H1 (cell line): ENCODE measurements at regions not wholly inside any gene's neighbourhood (a gene's known extent, or its start where the extent isn't known, plus 50 kb on each side); places are given as distances from the start of the nearest gene placed in this dataset.

ENCODE experiments used
- CTCF ChIA-PET: fragments of 300-600 bp; sonication (Branson Sonifier 250); formaldehyde crosslinking; loops from one replicate; lab custom pipeline; 2021; ENCODE audit not compliant: partially characterized antibody; lab: Charles Lee
- POLR2A ChIA-PET: fragments of 300-600 bp; sonication (Branson Sonifier 250); formaldehyde crosslinking; loops from one replicate; lab custom pipeline; 2021; ENCODE audit warnings: inconsistent platforms; ENCODE audit not compliant: partially characterized antibody; lab: Charles Lee
- DNase-seq, 2 experiments: peaks; one replicate each; pipeline versions ENCODE4 v3.0.0 to v3.0.0-alpha.2; 2010 to 2022; ENCODE audit warnings: low spot score in 2 of 2, low read depth in 1 of 2, mixed read lengths in 1 of 2
- FAIRE-seq: peaks from 2 replicates; lab custom pipeline; 2011; peaks lifted over from hg19 to GRCh38; lab: Jason Lieb, UNC
- H2AFZ ChIP-seq: 2 replicates; pipeline ENCODE4 v1.8.1; 2012; ENCODE audit warnings: low read length, inconsistent platforms
- H2AK5ac ChIP-seq: 2 replicates; pipeline ENCODE4 v1.6.1; 2013; ENCODE audit warnings: low read depth, low read length
- H2BK120ac ChIP-seq: replicated peaks from 2 replicates; pipeline ENCODE3; 2013; ENCODE audit warnings: low read depth, low read length, inconsistent platforms
- H2BK12ac ChIP-seq: 2 replicates; pipeline ENCODE4 v1.6.1; 2013; ENCODE audit warnings: low read depth, low read length
- H2BK15ac ChIP-seq: 2 replicates; pipeline ENCODE4 v1.6.1; 2013; ENCODE audit warnings: low read length
- H2BK20ac ChIP-seq: 2 replicates; pipeline ENCODE4 v1.6.1; 2013; ENCODE audit warnings: low read length
- H2BK5ac ChIP-seq: 2 replicates; pipeline ENCODE4 v1.6.1; 2013; ENCODE audit warnings: low read depth, low read length
- H3K14ac ChIP-seq: 2 replicates; pipeline ENCODE4 v1.6.1; 2013; ENCODE audit warnings: inconsistent platforms; ENCODE audit not compliant: insufficient read length
- H3K18ac ChIP-seq: 2 replicates; pipeline ENCODE4 v1.6.1; 2013; ENCODE audit warnings: low read length; ENCODE audit errors: extremely low read depth
- H3K23ac ChIP-seq: 2 replicates; pipeline ENCODE4 v1.6.1; 2013; ENCODE audit warnings: inconsistent platforms; ENCODE audit not compliant: insufficient read length
- H3K23me2 ChIP-seq: 2 replicates; pipeline ENCODE4 v1.6.1; 2013; ENCODE audit warnings: low read depth, low read length
- H3K27ac ChIP-seq: 2 replicates; pipeline ENCODE4 v1.6.1; 2011; ENCODE audit warnings: low read depth, low read length, inconsistent platforms
- H3K27me3 ChIP-seq, 4 experiments: replicated peaks in 1 of 4; 1 replicate in 1 of 4; 2 replicates in 3 of 4; pipeline versions ENCODE4 v1.6.1 to v1.8.1; 2011 to 2013; ENCODE audit warnings: low read length in 3 of 4, mild to moderate bottlenecking in 3 of 4, inconsistent platforms in 2 of 4, mixed read lengths in 2 of 4, moderate library complexity in 1 of 4; ENCODE audit not compliant: control insufficient read depth in 3 of 4, insufficient read depth in 3 of 4; ENCODE audit errors: extremely low read depth in 1 of 4
- H3K36me3 ChIP-seq, 4 experiments: 2 replicates each; pipeline versions ENCODE4 v1.6.1 to v1.8.1; 2011 to 2013; ENCODE audit warnings: mild to moderate bottlenecking in 4 of 4, low read length in 3 of 4, moderate library complexity in 2 of 4, control low read depth in 1 of 4, inconsistent platforms in 1 of 4; ENCODE audit not compliant: insufficient read depth in 4 of 4, control insufficient read depth in 2 of 4
- H3K4ac ChIP-seq: replicated peaks from 2 replicates; pipeline ENCODE3; 2013; ENCODE audit warnings: low read length, low read depth, mixed read lengths, inconsistent platforms; ENCODE audit not compliant: insufficient read length
- H3K4me1 ChIP-seq, 4 experiments: replicated peaks in 1 of 4; 1 replicate in 1 of 4; 2 replicates in 3 of 4; pipeline versions ENCODE4 v1.6.1 to v1.8.1; 2011 to 2013; ENCODE audit warnings: low read length in 3 of 4, inconsistent platforms in 2 of 4, mixed read lengths in 1 of 4; ENCODE audit not compliant: insufficient read depth in 4 of 4, control insufficient read depth in 3 of 4
- H3K4me2 ChIP-seq, 2 experiments: 2 replicates each; pipeline versions ENCODE4 v1.6.1 to v1.8.1; 2011 to 2013; ENCODE audit warnings: low read depth in 2 of 2, low read length in 2 of 2, control low read depth in 1 of 2, inconsistent platforms in 1 of 2, mild to moderate bottlenecking in 1 of 2; ENCODE audit not compliant: insufficient read depth in 1 of 2
- H3K4me3 ChIP-seq, 4 experiments: fragments of 200-600, 300-600 bp in 1 of 4; sonication (generic), shearing (Covaris generic), sonication (Bioruptor Twin) in 1 of 4; 2 replicates each; pipeline versions ENCODE4 v1.5.1 to v1.8.1; 2011 to 2016; ENCODE audit warnings: low read length in 4 of 4, low read depth in 3 of 4, control low read depth in 2 of 4, inconsistent platforms in 2 of 4, mild to moderate bottlenecking in 2 of 4, mixed read lengths in 1 of 4, moderate library complexity in 1 of 4; ENCODE audit not compliant: insufficient read depth in 2 of 4; ENCODE audit errors: extremely low read depth in 1 of 4
- H3K56ac ChIP-seq: replicated peaks from 2 replicates; pipeline ENCODE3; 2013; ENCODE audit warnings: low read depth, mild to moderate bottlenecking, mixed read lengths, low read length, inconsistent platforms; ENCODE audit not compliant: insufficient read length
- H3K79me1 ChIP-seq: 2 replicates; pipeline ENCODE4 v1.6.1; 2013; ENCODE audit warnings: low read depth, low read length, control low read depth
- H3K79me2 ChIP-seq, 2 experiments: 2 replicates each; pipeline versions ENCODE4 v1.6.1 to v1.8.1; 2012 to 2013; ENCODE audit warnings: low read length in 2 of 2, mild to moderate bottlenecking in 2 of 2, inconsistent platforms in 1 of 2; ENCODE audit not compliant: insufficient read depth in 2 of 2, control insufficient read depth in 1 of 2
- H3K9ac ChIP-seq, 4 experiments: replicated peaks in 1 of 4; 1 replicate in 1 of 4; 2 replicates in 3 of 4; pipeline versions ENCODE4 v1.6.1 to v1.8.1; 2011 to 2013; ENCODE audit warnings: low read depth in 3 of 4, low read length in 3 of 4, control low read depth in 2 of 4, mild to moderate bottlenecking in 2 of 4, moderate library complexity in 2 of 4, inconsistent platforms in 1 of 4; ENCODE audit errors: extremely low read depth in 1 of 4
- H3K9me3 ChIP-seq, 2 experiments: 2 replicates each; pipeline versions ENCODE4 v1.6.1 to v1.8.1; 2012 to 2013; ENCODE audit warnings: mild to moderate bottlenecking in 2 of 2, moderate library complexity in 2 of 2, control low read depth in 1 of 2, inconsistent platforms in 1 of 2, low read depth in 1 of 2, low read length in 1 of 2, mixed read lengths in 1 of 2; ENCODE audit not compliant: insufficient read depth in 2 of 2
- H4K20me1 ChIP-seq, 2 experiments: replicated peaks in 1 of 2; 2 replicates each; pipeline versions ENCODE3 to v1.8.1; 2011 to 2013; ENCODE audit warnings: inconsistent platforms in 2 of 2, low read length in 2 of 2, mild to moderate bottlenecking in 1 of 2; ENCODE audit not compliant: insufficient read depth in 2 of 2, control insufficient read depth in 1 of 2
- H4K5ac ChIP-seq: 2 replicates; pipeline ENCODE4 v1.6.1; 2013; ENCODE audit warnings: low read length, low read depth, mixed read lengths, inconsistent platforms; ENCODE audit not compliant: insufficient read length
- H4K8ac ChIP-seq: 2 replicates; pipeline ENCODE4 v1.8.0; 2013; ENCODE audit warnings: mild to moderate bottlenecking, moderate library complexity, low read length, inconsistent platforms; ENCODE audit not compliant: insufficient read depth; ENCODE audit errors: extremely low read depth
- H4K91ac ChIP-seq: replicated peaks from 2 replicates; pipeline ENCODE3; 2013; ENCODE audit warnings: low read length, mixed read lengths, inconsistent platforms; ENCODE audit not compliant: insufficient read length
- GTF2F1 ChIP-seq: IDR thresholded peaks from 2 replicates; pipeline ENCODE4 v1.6.1; 2012; ENCODE audit warnings: low read depth, low read length, improper control_type of control experiment, borderline replicate concordance
- KDM1A ChIP-seq: fragments of 200-600, 300-600 bp; sonication (generic); IDR thresholded peaks from 2 replicates; pipeline ENCODE4 v1.7.1; 2016; ENCODE audit warnings: mild to moderate bottlenecking, low read length, borderline replicate concordance
- TEAD4 ChIP-seq: IDR thresholded peaks from 2 replicates; pipeline ENCODE4 v1.6.1; 2012; ENCODE audit warnings: low read depth, low read length, inconsistent platforms, mixed read lengths
- WGBS, 2 experiments: shearing (Covaris generic) in 1 of 2; methylation state at CpG; one replicate each; pipeline versions ENCODE4 v1.1.6 to v1.1.7; 2013 to 2015; ENCODE audit warnings: low lambda C conversion rate in 2 of 2, mixed read lengths in 2 of 2, inconsistent platforms in 1 of 2, low coverage in 1 of 2, missing lambda C conversion rate in 1 of 2; ENCODE audit not compliant: insufficient replicate concordance in 2 of 2, insufficient coverage in 1 of 2, insufficient read length in 1 of 2; ENCODE audit errors: extremely low coverage in 1 of 2, missing lambda C conversion rate in 1 of 2; 5-methylcytosine and 5-hydroxymethylcytosine counted together

- H4K8ac ChIP-seq = no peak overlapping the region
- H4K20me1 ChIP-seq = no peaks in the 10 kb centered on the region
- no peaks in the 10 kb centered on the region for H3K79me1 ChIP-seq
- no peak overlapping the region for H2AFZ ChIP-seq
- no peaks in the 10 kb centered on the region for H3K4me1 ChIP-seq
- H3K79me2 ChIP-seq = no peaks in the 10 kb centered on the region
- no peak overlapping the region for H3K4me2 ChIP-seq
- no peak overlapping the region for H3K14ac ChIP-seq
- H2BK20ac ChIP-seq = no peak overlapping the region
- H3K18ac ChIP-seq = no peak overlapping the region
- no peak overlapping the region for H3K4me3 ChIP-seq
- H3K27ac ChIP-seq = no peak overlapping the region
- TF ChIP-seq KDM1A = no peak
- no peak for TF ChIP-seq TEAD4
- no peak for TF ChIP-seq GTF2F1
- H3K4ac ChIP-seq = no peak overlapping the region
- H2AK5ac ChIP-seq = no peak overlapping the region
- no peak overlapping the region for H3K56ac ChIP-seq
- DNase-seq (no peak), FAIRE-seq (peak; percentile 13)
- H3K9ac ChIP-seq = no peak overlapping the region
- H3K23me2 ChIP-seq = no peaks in the 10 kb centered on the region
- ChIA-PET POLR2A (no interaction called here), CTCF (interaction anchor here (0.7 to 0.8 kb wide), 2 partner anchors 10 to 312 kb away, joined by 4 read pairs; no protein-coding TSS in a partner anchor)
- no peak overlapping the region for H2BK5ac ChIP-seq
- H3K9me3 ChIP-seq = no peaks in the 10 kb centered on the region
- H2BK15ac ChIP-seq = no peak overlapping the region
- WGBS, 2 experiments = 49% methylated on average over 2 of the region's 2 CpGs; no CpG with 5 or more reads in 1 of the 2 experiments
- H4K5ac ChIP-seq = no peak overlapping the region
- no peaks in the 10 kb centered on the region for H3K36me3 ChIP-seq
- no peak overlapping the region for H2BK120ac ChIP-seq
- H4K91ac ChIP-seq = no peak overlapping the region
- H2BK12ac ChIP-seq = no peak overlapping the region
- no peak overlapping the region for H3K23ac ChIP-seq
- no peaks in the 10 kb centered on the region for H3K27me3 ChIP-seq
These were observed 310.9 kb downstream of the BCHE start for GRCh38 chr3:165526367-165526766.
